ENCODE measurements at regions not wholly inside any gene's neighbourhood (a gene's known extent, or its start where the extent isn't known, plus 50 kb on each side); places are given as distances from the start of the nearest gene placed in this dataset.

DNA sequence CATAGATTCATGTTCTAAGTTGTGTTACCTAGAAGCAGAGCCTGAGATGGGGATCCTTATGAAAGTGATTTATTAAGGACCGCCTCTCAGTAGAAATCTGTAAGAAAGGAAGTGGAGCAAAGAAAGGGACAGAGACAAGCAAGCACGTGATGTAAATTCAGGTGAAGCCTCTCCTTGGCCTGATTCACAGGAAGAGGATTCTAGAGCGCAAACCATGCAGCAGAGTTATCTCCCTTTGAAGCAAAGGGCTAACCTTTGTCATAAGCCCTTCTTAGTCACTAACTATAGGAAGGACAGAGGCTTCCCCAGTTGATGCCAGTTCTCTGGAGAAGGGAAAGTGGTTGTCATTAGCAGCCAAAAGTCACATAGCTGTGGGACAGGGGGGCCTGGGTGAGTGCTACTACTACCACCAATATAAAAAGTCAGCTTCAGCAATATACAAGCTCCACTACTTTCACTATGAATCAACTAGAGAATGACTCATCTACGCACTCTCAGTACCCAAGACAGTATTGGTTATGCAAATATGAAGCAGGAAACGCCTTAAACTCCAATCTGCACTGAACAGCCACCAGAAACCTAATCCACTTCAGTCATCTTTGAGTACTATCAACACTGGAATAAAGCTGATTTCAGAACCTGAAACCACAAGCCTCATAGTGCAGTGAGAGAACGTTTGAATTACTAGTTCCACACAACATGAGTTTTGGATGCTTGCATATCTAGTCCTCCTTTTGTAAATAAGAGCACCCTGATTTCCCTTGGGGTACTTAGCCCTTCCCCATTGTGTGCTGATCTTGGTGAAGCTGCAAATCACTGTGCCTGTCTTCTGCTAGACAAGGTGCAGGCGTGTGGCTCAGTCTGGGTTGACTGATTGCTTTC, 162.7 kb downstream of the ZNF608 start:
- DNase-seq (ENCODE audit: low spot score): no peak

DNA sequence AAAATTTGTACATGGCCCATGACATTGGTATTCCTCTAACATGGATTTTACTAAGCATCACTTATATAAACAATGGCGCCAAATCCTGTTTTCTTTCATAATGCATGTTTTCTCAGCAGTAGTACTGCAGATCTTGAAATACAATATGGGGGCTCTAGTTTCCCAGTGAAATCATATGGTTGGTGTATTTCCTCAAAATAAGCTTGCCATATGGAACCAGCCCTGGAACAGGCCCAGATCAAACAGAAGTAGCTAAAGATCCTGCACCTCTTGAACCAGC, 163.9 kb downstream of the ZNF608 start:
- DNase-seq (ENCODE audit: low spot score): no peak

GRCh38 chr5:124581738-124582560, 164.5 kb downstream of the ZNF608 start:
- no peak for DNase-seq (ENCODE audit: low spot score)

- DNase-seq (ENCODE audit: low spot score): no peak
These were observed 165.3 kb downstream of the ZNF608 start for GRCh38 chr5:124580925-124581737.

- DNase-seq (ENCODE audit: low spot score): no peak
These were observed 165.9 kb downstream of the ZNF608 start for GRCh38 chr5:124580512-124580911.

DNA sequence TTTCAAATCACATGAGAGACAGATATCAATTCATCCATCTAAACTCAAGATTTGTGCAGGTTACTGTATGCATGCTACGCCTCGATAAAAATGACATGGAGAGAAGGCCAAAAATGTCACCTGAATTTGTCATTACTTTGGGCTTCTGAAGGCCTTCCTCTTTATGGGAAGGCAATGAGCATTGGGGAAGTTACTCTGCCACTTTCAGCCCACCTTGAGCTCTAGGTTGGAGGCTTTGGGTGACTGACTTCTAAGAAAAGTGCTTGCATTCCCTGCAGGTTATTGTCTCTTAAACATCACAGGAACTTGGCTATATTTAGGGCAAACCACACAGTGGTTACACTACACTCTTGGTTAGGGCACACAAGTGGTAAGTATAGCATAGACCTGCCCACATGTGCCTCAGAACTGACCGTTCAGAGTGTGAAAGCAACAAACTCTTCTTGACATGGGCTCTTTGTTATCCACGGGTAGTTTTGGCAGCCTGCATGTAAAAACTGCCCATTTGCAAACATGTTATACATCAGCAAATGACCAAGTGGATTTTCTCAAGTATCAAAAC, 169.5 kb downstream of the ZNF608 start:
- DNase-seq (ENCODE audit: low spot score): no peak

- DNase-seq (ENCODE audit: low spot score): no peak
These were observed 170.7 kb downstream of the ZNF608 start for GRCh38 chr5:124575725-124576124.

DNA sequence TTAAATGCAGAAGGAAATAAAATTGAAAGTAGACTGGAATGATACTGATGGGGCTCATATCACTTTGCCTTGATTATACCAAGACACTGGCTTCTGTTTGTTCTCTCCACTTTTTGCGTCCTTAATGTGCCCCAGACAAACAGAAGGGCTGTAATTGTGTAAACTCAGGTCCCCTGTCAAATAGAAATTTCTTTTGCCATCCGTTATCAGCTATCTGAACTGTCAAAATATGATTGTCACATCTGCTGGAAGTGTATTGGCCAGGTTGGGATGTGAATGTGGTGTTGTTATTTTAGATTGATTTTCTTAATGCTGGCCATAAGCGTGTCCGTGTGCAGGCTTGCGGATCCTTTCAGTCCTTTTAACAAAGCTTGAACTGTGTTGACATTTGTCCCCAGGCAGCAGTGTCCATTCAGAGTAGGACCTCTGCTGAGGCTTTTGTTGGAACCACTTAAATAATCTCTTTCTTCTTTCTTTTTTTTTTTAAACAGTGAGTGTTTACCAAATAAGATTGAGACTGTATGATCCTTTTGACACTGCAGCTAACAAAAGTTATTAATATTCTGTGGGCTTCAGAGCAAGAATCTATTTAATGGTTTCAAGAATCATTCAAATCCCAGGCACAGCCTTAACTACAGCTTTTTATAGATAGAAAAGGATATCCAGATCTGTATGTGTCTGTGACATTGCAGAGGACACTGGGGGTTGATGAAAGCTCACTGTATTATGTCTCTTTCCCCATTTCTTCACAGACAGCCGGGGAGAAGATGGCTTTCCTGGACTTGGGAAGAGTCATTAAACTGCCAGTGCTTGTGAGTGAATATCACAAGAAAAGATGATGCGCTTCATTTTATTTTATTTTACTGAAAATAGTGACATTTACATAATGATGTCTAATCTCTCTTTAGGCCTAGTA, 171.7 kb downstream of the ZNF608 start:
- no peak for DNase-seq (ENCODE audit: low spot score)

DNA sequence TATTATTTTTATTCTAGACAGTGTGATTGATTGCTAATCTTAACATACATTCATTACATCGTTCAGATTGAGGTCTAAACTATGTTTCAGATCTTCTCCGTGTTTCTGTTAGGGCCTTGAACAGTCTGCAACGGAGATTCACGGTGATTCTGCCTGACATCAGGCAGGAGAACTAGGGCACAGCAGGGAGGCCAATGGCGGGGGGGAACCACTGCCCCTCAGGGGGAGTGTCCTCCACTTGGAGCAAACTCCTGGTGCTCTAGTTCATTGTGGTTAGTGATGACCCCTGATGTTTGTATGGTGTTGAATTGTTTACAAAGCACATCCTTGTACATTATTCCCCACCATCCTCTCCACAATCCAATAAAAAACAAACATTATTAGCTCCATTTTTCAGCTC, 173.5 kb downstream of the ZNF608 start:
- DNase-seq (ENCODE audit: low spot score): no peak

- DNase-seq (ENCODE audit: low spot score): no peak
These were observed 176.0 kb downstream of the ZNF608 start for GRCh38 chr5:124570285-124571035.

- DNase-seq (ENCODE audit: low spot score): no peak
These were observed 179.5 kb downstream of the ZNF608 start for GRCh38 chr5:124566875-124567450.

DNA sequence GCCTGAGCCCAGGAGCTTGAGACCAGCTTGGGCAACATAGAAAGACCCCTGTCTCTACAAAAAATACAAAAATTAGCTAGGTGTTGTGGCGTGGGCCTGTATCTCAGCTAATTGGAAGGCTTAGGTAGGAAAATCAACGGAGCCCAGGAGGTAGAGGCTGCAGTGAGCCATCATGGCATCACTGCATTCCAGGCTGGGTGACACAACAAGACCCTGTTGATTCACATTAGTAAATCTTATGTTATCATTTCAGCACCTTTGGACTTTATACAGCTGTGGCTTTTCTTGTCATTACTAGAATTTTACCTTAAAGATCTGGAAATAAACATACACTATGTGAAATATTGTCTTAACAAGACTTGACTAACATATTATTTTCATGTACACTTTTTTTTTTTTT, 185.0 kb downstream of the ZNF608 start:
- no peak for DNase-seq (ENCODE audit: low spot score)

DNA sequence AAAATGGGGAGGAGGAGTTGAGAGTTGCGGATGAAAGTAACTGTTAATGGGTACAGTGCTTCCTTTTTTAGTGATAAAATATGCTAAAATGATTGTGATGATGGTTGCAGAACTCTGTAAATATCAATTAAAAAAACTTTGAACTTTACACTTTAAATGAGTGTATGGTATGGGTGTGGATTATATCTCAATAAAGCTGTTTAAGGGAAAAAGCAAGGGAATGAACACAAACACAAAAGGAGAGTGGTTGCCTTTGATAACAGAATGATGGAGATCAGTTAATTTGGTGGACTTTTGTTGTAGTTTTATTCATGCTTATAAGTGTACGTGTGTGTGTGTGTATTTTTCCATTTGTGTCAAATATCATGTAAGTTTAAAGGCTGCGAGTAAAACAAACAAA, 186.1 kb downstream of the ZNF608 start:
- no peak for DNase-seq (ENCODE audit: low spot score)

DNA sequence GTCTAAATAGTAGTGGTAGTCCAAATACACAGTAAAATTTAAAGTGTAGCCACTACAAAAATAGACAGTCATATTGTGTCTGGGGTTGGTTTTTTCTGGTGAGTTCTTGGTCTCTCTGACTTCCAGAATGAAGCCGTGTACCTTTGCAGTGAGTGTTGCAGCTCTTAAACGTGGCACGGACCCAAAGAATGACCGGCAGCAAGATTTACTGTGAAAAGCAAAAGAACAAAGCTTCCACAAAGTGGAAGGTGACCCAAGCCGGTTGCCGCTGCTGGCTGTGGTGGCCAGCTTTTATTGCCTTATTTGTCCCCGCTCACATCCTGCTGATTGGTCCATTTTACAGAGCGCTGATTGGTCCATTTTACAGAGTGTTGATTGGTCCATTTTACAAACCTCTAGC, 188.7 kb downstream of the ZNF608 start:
- DNase-seq (ENCODE audit: low spot score): no peak

- no peak for DNase-seq (ENCODE audit: low spot score)
These were observed 191.5 kb downstream of the ZNF608 start for GRCh38 chr5:124554746-124555578.

GRCh38 chr5:124553911-124554310, 192.5 kb downstream of the ZNF608 start:
- no peak for DNase-seq (ENCODE audit: low spot score)

GRCh38 chr5:124552526-124552925, 193.9 kb downstream of the ZNF608 start:
- no peak for DNase-seq (ENCODE audit: low spot score)

GRCh38 chr5:124551939-124552279, 194.5 kb downstream of the ZNF608 start:
- DNase-seq (ENCODE audit: low spot score): no peak

DNA sequence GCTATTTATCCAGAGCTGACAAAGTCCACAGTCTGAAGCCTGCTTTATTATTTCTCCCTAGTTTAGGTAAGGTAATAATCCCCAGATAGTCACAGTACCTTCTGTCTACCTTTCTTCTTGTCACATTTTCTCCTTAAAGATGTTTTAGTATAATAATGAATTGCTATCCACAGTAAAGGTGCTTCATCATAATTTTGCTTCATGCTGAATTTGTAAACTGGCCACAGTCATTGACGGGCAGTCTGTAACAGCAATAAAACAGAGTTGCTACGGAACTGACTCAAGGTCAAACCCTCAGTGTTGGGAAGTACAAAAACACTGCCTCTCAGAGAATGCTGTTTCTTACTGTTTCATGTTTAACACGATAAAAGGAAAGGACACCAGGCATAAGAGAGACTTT, 195.7 kb downstream of the ZNF608 start:
- DNase-seq (ENCODE audit: low spot score): no peak
